ENCODE measurements at regions not wholly inside any gene's neighbourhood (a gene's known extent, or its start where the extent isn't known, plus 50 kb on each side); places are given as distances from the start of the nearest gene placed in this dataset.

GRCh38 chr4:11485926-11486325 lies 57.2 kb upstream of the HS3ST1 start:
- TF ChIP-seq, protein P1, sequence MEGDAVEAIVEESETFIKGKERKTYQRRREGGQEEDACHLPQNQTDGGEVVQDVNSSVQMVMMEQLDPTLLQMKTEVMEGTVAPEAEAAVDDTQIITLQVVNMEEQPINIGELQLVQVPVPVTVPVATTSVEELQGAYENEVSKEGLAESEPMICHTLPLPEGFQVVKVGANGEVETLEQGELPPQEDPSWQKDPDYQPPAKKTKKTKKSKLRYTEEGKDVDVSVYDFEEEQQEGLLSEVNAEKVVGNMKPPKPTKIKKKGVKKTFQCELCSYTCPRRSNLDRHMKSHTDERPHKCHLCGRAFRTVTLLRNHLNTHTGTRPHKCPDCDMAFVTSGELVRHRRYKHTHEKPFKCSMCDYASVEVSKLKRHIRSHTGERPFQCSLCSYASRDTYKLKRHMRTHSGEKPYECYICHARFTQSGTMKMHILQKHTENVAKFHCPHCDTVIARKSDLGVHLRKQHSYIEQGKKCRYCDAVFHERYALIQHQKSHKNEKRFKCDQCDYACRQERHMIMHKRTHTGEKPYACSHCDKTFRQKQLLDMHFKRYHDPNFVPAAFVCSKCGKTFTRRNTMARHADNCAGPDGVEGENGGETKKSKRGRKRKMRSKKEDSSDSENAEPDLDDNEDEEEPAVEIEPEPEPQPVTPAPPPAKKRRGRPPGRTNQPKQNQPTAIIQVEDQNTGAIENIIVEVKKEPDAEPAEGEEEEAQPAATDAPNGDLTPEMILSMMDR (IDR thresholded peaks at IDR 0.05), result no peak
- no peak for TF ChIP-seq GATA2 (CRISPR knock-in tag; IDR thresholded peaks at IDR 0.05)
- no peak for TF ChIP-seq EP300 (IDR thresholded peaks at IDR 0.05; ENCODE audit: borderline replicate concordance in 1 of 2, low read depth in 1 of 2, low read length in 1 of 2)
- TF ChIP-seq TAF1 (IDR thresholded peaks at IDR 0.05; ENCODE audit: borderline replicate concordance, low read depth, low read length), result no peak
- TF ChIP-seq SIN3A (IDR thresholded peaks at IDR 0.05; ENCODE audit: borderline replicate concordance, low read depth, low read length), result no peak
- TF ChIP-seq RXRA (IDR thresholded peaks at IDR 0.05; ENCODE audit: borderline replicate concordance, low read depth), result no peak
- no peak for TF ChIP-seq TEAD4 (IDR thresholded peaks at IDR 0.05; ENCODE audit: borderline replicate concordance, insufficient read depth)
